Endothelial cell (in vitro differentiated cells): ENCODE measurements at regions not wholly inside any gene's neighbourhood (a gene's known extent, or its start where the extent isn't known, plus 50 kb on each side); places are given as distances from the start of the nearest gene placed in this dataset.

Source experiments
- DNase-seq: peaks from one replicate; pipeline ENCODE4 v3.0.0; 2021; ENCODE audit warnings: low spot score
- H3K27ac Mint-ChIP-seq: one replicate; pipeline ENCODE4 v1.8.0; 2021; ENCODE audit warnings: mixed read lengths, inconsistent platforms; ENCODE audit not compliant: unreplicated experiment
- H3K27me3 Mint-ChIP-seq: one replicate; pipeline ENCODE4 v1.8.0; 2021; ENCODE audit warnings: mild to moderate bottlenecking, moderate library complexity, mixed read lengths, inconsistent platforms; ENCODE audit not compliant: unreplicated experiment
- H3K36me3 Mint-ChIP-seq: one replicate; pipeline ENCODE4 v1.8.0; 2021; ENCODE audit warnings: mild to moderate bottlenecking, low read depth, mixed read lengths, inconsistent platforms; ENCODE audit not compliant: unreplicated experiment
- H3K4me1 Mint-ChIP-seq: one replicate; pipeline ENCODE4 v1.8.0; 2021; ENCODE audit warnings: mild to moderate bottlenecking, mixed read lengths, inconsistent platforms; ENCODE audit not compliant: unreplicated experiment
- H3K4me3 Mint-ChIP-seq: one replicate; pipeline ENCODE4 v1.8.0; 2021; ENCODE audit warnings: mild to moderate bottlenecking, mixed read lengths, inconsistent platforms; ENCODE audit not compliant: unreplicated experiment
- H3K9me3 Mint-ChIP-seq: one replicate; pipeline ENCODE4 v1.8.0; 2021; ENCODE audit warnings: mixed read lengths, inconsistent platforms; ENCODE audit not compliant: unreplicated experiment
- TF ChIP-seq, protein P1 (sequence below): fragments of 200-600 bp; sonication (generic); IDR thresholded peaks from one replicate; pipeline ENCODE4 v1.5.0; 2021; ENCODE audit warnings: antibody characterized with exemption; ENCODE audit not compliant: unreplicated experiment

DNA sequence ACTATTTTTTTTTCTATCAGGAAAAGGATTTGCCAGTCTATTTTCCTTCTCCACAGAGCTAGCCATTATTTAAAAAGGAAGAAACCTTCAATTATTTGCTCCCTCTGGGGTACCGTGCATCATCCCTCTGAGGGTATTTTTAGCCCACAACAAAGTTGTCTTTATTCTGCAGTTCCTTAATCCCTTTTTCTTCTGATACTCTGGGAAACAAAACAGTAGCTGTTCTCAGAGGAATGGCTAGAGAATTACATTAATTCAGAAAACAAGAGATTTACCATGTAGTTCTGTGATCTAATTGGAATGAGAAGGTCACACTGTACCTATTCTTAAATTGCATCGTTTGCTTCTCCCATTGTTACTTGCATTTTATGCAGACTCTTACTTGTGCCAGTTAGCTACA lies 1056.7 kb downstream of the STIM2 start:
- H3K9me3 Mint-ChIP-seq: no peaks in the 10 kb centered on the region
- no peak for DNase-seq
- H3K36me3 Mint-ChIP-seq: no peaks in the 10 kb centered on the region
- TF ChIP-seq, protein P1, sequence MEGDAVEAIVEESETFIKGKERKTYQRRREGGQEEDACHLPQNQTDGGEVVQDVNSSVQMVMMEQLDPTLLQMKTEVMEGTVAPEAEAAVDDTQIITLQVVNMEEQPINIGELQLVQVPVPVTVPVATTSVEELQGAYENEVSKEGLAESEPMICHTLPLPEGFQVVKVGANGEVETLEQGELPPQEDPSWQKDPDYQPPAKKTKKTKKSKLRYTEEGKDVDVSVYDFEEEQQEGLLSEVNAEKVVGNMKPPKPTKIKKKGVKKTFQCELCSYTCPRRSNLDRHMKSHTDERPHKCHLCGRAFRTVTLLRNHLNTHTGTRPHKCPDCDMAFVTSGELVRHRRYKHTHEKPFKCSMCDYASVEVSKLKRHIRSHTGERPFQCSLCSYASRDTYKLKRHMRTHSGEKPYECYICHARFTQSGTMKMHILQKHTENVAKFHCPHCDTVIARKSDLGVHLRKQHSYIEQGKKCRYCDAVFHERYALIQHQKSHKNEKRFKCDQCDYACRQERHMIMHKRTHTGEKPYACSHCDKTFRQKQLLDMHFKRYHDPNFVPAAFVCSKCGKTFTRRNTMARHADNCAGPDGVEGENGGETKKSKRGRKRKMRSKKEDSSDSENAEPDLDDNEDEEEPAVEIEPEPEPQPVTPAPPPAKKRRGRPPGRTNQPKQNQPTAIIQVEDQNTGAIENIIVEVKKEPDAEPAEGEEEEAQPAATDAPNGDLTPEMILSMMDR: no peak
- no peak overlapping the region for H3K27ac Mint-ChIP-seq
- no peak overlapping the region for H3K4me3 Mint-ChIP-seq
- no peaks in the 10 kb centered on the region for H3K4me1 Mint-ChIP-seq
- peaks cover 2% of the 10 kb centered on the region for H3K27me3 Mint-ChIP-seq

- TF ChIP-seq, protein P1: no peak
- Mint-ChIP-seq H3K4me3 (no peak overlapping the region), H3K4me1 (no peaks in the 10 kb centered on the region), H3K27me3 (peaks cover 2% of the 10 kb centered on the region), H3K36me3 (no peaks in the 10 kb centered on the region), H3K27ac (no peak overlapping the region), H3K9me3 (no peaks in the 10 kb centered on the region)
- no peak for DNase-seq
Measured at GRCh38 chr4:27921231-27921630, 1060.6 kb downstream of the STIM2 start.

- no peaks in the 10 kb centered on the region for H3K9me3 Mint-ChIP-seq
- no peaks in the 10 kb centered on the region for H3K36me3 Mint-ChIP-seq
- no peaks in the 10 kb centered on the region for H3K27me3 Mint-ChIP-seq
- no peak overlapping the region for H3K27ac Mint-ChIP-seq
- H3K4me1 Mint-ChIP-seq: no peaks in the 10 kb centered on the region
- no peak overlapping the region for H3K4me3 Mint-ChIP-seq
- TF ChIP-seq, protein P1: no peak
- no peak for DNase-seq
Measured at GRCh38 chr4:27928761-27929540, 1068.3 kb downstream of the STIM2 start.

DNA sequence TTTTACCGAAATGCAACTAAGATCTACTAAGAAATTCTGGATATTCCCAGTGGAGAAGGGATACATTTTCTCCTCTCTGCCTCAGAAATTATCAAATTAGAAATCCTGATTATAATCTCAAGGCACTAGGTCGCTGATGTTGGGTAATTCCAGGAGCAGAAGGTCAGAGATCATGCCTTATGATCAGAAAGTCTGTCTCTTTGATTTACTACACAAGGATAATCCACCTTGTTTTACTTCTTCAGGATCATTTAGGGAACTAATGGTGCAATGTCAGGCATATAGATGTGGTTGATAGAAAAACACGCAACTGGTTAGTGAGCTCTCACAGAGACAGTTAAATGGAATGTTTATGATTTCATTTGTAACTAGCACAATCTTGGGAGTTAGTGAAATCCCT lies 1069.7 kb downstream of the STIM2 start:
- no peaks in the 10 kb centered on the region for H3K9me3 Mint-ChIP-seq
- no peak overlapping the region for H3K27ac Mint-ChIP-seq
- no peaks in the 10 kb centered on the region for H3K4me1 Mint-ChIP-seq
- no peak for DNase-seq
- H3K27me3 Mint-ChIP-seq: no peaks in the 10 kb centered on the region
- TF ChIP-seq, protein P1: no peak
- H3K4me3 Mint-ChIP-seq: no peak overlapping the region
- no peaks in the 10 kb centered on the region for H3K36me3 Mint-ChIP-seq

DNA sequence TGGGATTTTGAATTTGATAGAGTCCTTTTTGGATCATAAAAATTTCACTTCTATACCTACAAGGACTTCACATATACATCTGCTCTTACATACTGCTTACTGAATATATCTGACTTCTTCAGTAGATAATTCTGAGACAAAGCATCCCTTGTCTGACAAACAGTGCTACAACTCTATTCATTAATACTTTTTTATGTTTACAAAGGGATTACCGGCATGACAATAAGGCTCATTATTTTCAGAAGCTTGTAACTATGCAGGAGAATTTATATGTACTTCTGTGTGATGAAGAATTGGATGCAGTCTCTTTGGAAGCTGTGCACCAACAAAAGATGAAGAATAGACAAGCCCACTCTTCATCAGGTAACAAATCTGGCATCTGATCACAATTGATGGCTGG lies 1070.3 kb downstream of the STIM2 start:
- Mint-ChIP-seq H3K4me3 (no peak overlapping the region), H3K27me3 (no peaks in the 10 kb centered on the region), H3K9me3 (no peaks in the 10 kb centered on the region), H3K27ac (no peak overlapping the region), H3K36me3 (no peaks in the 10 kb centered on the region), H3K4me1 (no peaks in the 10 kb centered on the region)
- DNase-seq: no peak
- TF ChIP-seq, protein P1: no peak
